Neutrophil (primary cell): ENCODE measurements at regions not wholly inside any gene's neighbourhood (a gene's known extent, or its start where the extent isn't known, plus 50 kb on each side); places are given as distances from the start of the nearest gene placed in this dataset.

Experiments used
- H3K27ac ChIP-seq: fragments of 200-600 bp; sonication (generic); 2 replicates; pipeline ENCODE4 v1.5.1; 2016; ENCODE audit warnings: mild to moderate bottlenecking, moderate library complexity
- H3K27me3 ChIP-seq: fragments of 200-600 bp; sonication (generic); 2 replicates; pipeline ENCODE4 v1.6.0; 2016; ENCODE audit warnings: mild to moderate bottlenecking
- H3K36me3 ChIP-seq: fragments of 200-600 bp; sonication (generic); 2 replicates; pipeline ENCODE4 v1.5.1; 2017
- H3K4me1 ChIP-seq, 2 experiments: fragments of 200-600 bp in 1 of 2; sonication (generic) in 1 of 2; 1 replicate in 1 of 2; 2 replicates in 1 of 2; pipeline versions ENCODE4 v1.5.1 to v1.6.1; 2013 to 2016; ENCODE audit warnings: low read depth in 1 of 2, low read length in 1 of 2, mild to moderate bottlenecking in 1 of 2, moderate library complexity in 1 of 2; ENCODE audit not compliant: control insufficient read depth in 1 of 2, insufficient read depth in 1 of 2
- H3K4me3 ChIP-seq, 2 experiments: fragments of 200-600 bp in 1 of 2; sonication (generic) in 1 of 2; 1 replicate in 1 of 2; 2 replicates in 1 of 2; pipeline ENCODE4 v1.5.1; 2013 to 2016; ENCODE audit warnings: low read depth in 1 of 2, low read length in 1 of 2, mild to moderate bottlenecking in 1 of 2, moderate library complexity in 1 of 2
- H3K9me3 ChIP-seq: fragments of 200-600 bp; sonication (generic); 2 replicates; pipeline ENCODE4 v1.5.1; 2016
- CTCF ChIP-seq: fragments of 200-600 bp; sonication (generic); IDR thresholded peaks from 2 replicates; pipeline ENCODE4 v1.5.1; 2016; ENCODE audit warnings: antibody characterized with exemption

- Histone ChIP-seq H3K4me1 (peaks cover 13 to 15% of the 10 kb centered on the region in 2 experiments), H3K36me3 (no peaks in the 10 kb centered on the region), H3K9me3 (no peaks in the 10 kb centered on the region), H3K27ac (peak overlapping the region; percentile 76), H3K27me3 (no peaks in the 10 kb centered on the region), H3K4me3 (no peak overlapping the region)
- no peak for TF ChIP-seq CTCF
Observed at GRCh38 chr17:13931800-13932460, 137.4 kb upstream of the COX10 start.

GRCh38 chr17:13933441-13934276 is 135.6 kb upstream of the COX10 start:
- Histone ChIP-seq H3K36me3 (no peaks in the 10 kb centered on the region), H3K27me3 (no peaks in the 10 kb centered on the region), H3K27ac (no peak overlapping the region), H3K9me3 (no peaks in the 10 kb centered on the region), H3K4me3 (no peak overlapping the region), H3K4me1 (peaks cover 13 to 15% of the 10 kb centered on the region in 2 experiments)
- TF ChIP-seq CTCF = no peak

GRCh38 chr17:13939222-13939621 is 130.1 kb upstream of the COX10 start:
- no peaks in the 10 kb centered on the region for H3K36me3 ChIP-seq
- no peak overlapping the region for H3K4me3 ChIP-seq
- no peaks in the 10 kb centered on the region for H3K27me3 ChIP-seq
- no peak overlapping the region for H3K27ac ChIP-seq
- no peak for TF ChIP-seq CTCF
- H3K4me1 ChIP-seq = no peaks in the 10 kb centered on the region
- no peaks in the 10 kb centered on the region for H3K9me3 ChIP-seq

- no peaks in the 10 kb centered on the region for H3K27me3 ChIP-seq
- H3K27ac ChIP-seq = no peak overlapping the region
- H3K36me3 ChIP-seq = no peaks in the 10 kb centered on the region
- no peaks in the 10 kb centered on the region for H3K4me1 ChIP-seq
- H3K9me3 ChIP-seq = no peaks in the 10 kb centered on the region
- no peak overlapping the region for H3K4me3 ChIP-seq
- TF ChIP-seq CTCF = no peak
Observed at GRCh38 chr17:13940858-13941665, 128.2 kb upstream of the COX10 start.

- H3K27me3 ChIP-seq = no peaks in the 10 kb centered on the region
- no peak overlapping the region for H3K27ac ChIP-seq
Observed at GRCh38 chr17:13941781-13942180, 127.5 kb upstream of the COX10 start.

More at GRCh38 chr17:13941781-13942180, 127.5 kb upstream of the COX10 start:
- no peak for TF ChIP-seq CTCF
- Histone ChIP-seq H3K36me3 (no peaks in the 10 kb centered on the region), H3K4me3 (no peak overlapping the region), H3K4me1 (no peaks in the 10 kb centered on the region), H3K9me3 (no peaks in the 10 kb centered on the region)
